ENCODE measurements at regions not wholly inside any gene's neighbourhood (a gene's known extent, or its start where the extent isn't known, plus 50 kb on each side); places are given as distances from the start of the nearest gene placed in this dataset.
"Not testable (repeated sequence)": the region's sequence is repeated elsewhere in the genome, so short reads cannot be mapped to it uniquely, and the experiment has no call there.

GRCh38 chr9:7507026-7507425 is 292.6 kb downstream of the DMAC1 start:
- Mint-ChIP-seq H3K36me3 (ENCODE audit: low read depth) (no peaks in the 10 kb centered on the region), H3K9me3 (ENCODE audit: low read depth) (no peaks in the 10 kb centered on the region), H3K27ac (no peak overlapping the region), H3K4me3 (no peak overlapping the region), H3K4me1 (no peaks in the 10 kb centered on the region), H3K27me3 (peaks cover 10% of the 10 kb centered on the region)
- POLR2A ChIA-PET = no interaction called here
- CTCF ChIA-PET = interaction anchor here (0.5 kb wide), 1 partner anchor 60 kb away, joined by 3 read pairs; no protein-coding TSS in a partner anchor
- intact Hi-C loops (cut with DNase I, micrococcal nuclease) = no loop called here
- ATAC-seq (no peak), DNase-seq (no peak)

DNA sequence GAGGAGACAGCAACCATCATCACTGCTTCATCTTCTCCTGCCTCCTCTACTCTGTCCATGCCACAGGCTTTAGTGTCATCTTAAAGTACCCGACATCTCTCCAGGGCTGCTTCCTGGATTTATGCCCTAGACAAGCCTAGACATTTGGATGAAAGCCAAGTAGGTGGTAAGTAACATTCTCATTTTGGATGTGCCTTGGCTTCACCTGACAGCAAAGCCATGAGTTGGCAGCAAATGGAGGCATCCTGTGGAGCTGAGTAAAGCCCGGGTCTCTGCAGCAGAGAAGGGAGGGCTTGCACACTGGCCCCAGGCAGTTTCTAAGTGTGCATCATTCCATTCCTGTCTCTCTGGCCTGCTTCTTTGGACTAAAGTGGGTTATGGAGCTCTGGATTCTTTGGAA is 299.1 kb downstream of the DMAC1 start:
- Mint-ChIP-seq H3K4me1 (no peaks in the 10 kb centered on the region), H3K27me3 (peaks cover 9% of the 10 kb centered on the region), H3K36me3 (ENCODE audit: low read depth) (no peaks in the 10 kb centered on the region)

GRCh38 chr9:7491641-7492040 is 307.9 kb downstream of the DMAC1 start:
- Mint-ChIP-seq H3K4me1 (no peaks in the 10 kb centered on the region), H3K9me3 (ENCODE audit: low read depth) (no peaks in the 10 kb centered on the region), H3K4me3 (no peak overlapping the region), H3K27ac (no peak overlapping the region), H3K36me3 (ENCODE audit: low read depth) (no peaks in the 10 kb centered on the region), H3K27me3 (peaks cover 2% of the 10 kb centered on the region)
- intact Hi-C loops (cut with DNase I, micrococcal nuclease) = no loop called here
- CTCF ChIA-PET = no interaction called here
- POLR2A ChIA-PET = no interaction called here
- ATAC-seq = no peak
- no peak for DNase-seq

More for the DNA sequence above, 299.1 kb downstream of the DMAC1 start:
- Mint-ChIP-seq H3K27ac (no peak overlapping the region), H3K4me3 (no peak overlapping the region), H3K9me3 (ENCODE audit: low read depth) (no peaks in the 10 kb centered on the region)
- ChIA-PET CTCF (interaction anchor here (0.8 kb wide), 1 partner anchor 1298 kb away, joined by 3 read pairs; no protein-coding TSS in a partner anchor), POLR2A (no interaction called here)
- DNase-seq = no peak
- intact Hi-C loops (cut with DNase I, micrococcal nuclease) = no loop called here
- ATAC-seq = no peak

- Mint-ChIP-seq H3K27me3 (no peaks in the 10 kb centered on the region), H3K4me1 (no peaks in the 10 kb centered on the region), H3K36me3 (ENCODE audit: low read depth) (no peaks in the 10 kb centered on the region), H3K9me3 (ENCODE audit: low read depth) (no peaks in the 10 kb centered on the region), H3K4me3 (no peak overlapping the region), H3K27ac (no peak overlapping the region)
- POLR2A ChIA-PET = no interaction called here
- CTCF ChIA-PET = no interaction called here
- intact Hi-C loops (cut with DNase I, micrococcal nuclease) = no loop called here
- DNase-seq (no peak), ATAC-seq (no peak)
These were observed 309.1 kb downstream of the DMAC1 start for GRCh38 chr9:7490317-7491108.

DNA sequence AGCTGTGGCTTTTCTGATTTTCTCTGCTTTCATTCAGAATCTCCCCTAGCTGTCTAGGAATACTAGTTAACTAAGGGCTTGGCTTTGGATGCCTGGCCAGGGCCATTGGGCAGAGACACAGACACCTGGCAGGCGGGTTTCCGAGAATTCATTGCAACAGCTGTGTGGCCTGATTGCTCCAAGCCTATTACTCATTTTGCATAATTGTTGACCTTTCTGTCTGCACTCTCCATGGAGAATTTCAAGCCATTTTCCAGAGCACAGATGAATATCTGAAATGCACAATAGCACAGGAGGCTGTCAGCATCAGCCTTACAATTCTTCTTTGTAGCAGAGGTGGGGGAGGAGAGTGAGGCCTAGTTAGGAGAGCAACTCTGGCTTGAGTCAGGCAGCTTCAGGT is 310.5 kb downstream of the DMAC1 start:
- ATAC-seq = no peak
- intact Hi-C loops (cut with DNase I, micrococcal nuclease) = no loop called here
- ChIA-PET CTCF (interaction anchor here (0.9 kb wide), 1 partner anchor 45 kb away, joined by 3 read pairs; no protein-coding TSS in a partner anchor), POLR2A (no interaction called here)
- Mint-ChIP-seq H3K27me3 (no peaks in the 10 kb centered on the region), H3K4me1 (no peaks in the 10 kb centered on the region), H3K9me3 (ENCODE audit: low read depth) (no peaks in the 10 kb centered on the region), H3K36me3 (ENCODE audit: low read depth) (no peaks in the 10 kb centered on the region), H3K4me3 (no peak overlapping the region), H3K27ac (no peak overlapping the region)
- no peak for DNase-seq

- H3K9me3 Mint-ChIP-seq (ENCODE audit: low read depth); H3K4me3 Mint-ChIP-seq; CTCF ChIA-PET; H3K4me1 Mint-ChIP-seq; ATAC-seq; H3K27ac Mint-ChIP-seq; H3K27me3 Mint-ChIP-seq; H3K36me3 Mint-ChIP-seq (ENCODE audit: low read depth); intact Hi-C loops (cut with DNase I, micrococcal nuclease); DNase-seq; POLR2A ChIA-PET: not testable (repeated sequence)
These were observed 315.6 kb downstream of the DMAC1 start for GRCh38 chr9:7484014-7484413.

GRCh38 chr9:7481570-7481969 is 318.0 kb downstream of the DMAC1 start:
- ATAC-seq (no peak), DNase-seq (no peak)
- H3K9me3 Mint-ChIP-seq (ENCODE audit: low read depth) = no peaks in the 10 kb centered on the region
- no peak overlapping the region for H3K27ac Mint-ChIP-seq
- ChIA-PET POLR2A (no interaction called here), CTCF (interaction anchor here (0.9 kb wide), 1 partner anchor 11 kb away, joined by 4 read pairs; no protein-coding TSS in a partner anchor)
- peaks cover 3% of the 10 kb centered on the region for H3K27me3 Mint-ChIP-seq
- intact Hi-C loops (cut with DNase I, micrococcal nuclease) = no loop called here
- H3K4me3 Mint-ChIP-seq = no peak overlapping the region
- H3K36me3 Mint-ChIP-seq (ENCODE audit: low read depth) = no peaks in the 10 kb centered on the region
- H3K4me1 Mint-ChIP-seq = no peaks in the 10 kb centered on the region

DNA sequence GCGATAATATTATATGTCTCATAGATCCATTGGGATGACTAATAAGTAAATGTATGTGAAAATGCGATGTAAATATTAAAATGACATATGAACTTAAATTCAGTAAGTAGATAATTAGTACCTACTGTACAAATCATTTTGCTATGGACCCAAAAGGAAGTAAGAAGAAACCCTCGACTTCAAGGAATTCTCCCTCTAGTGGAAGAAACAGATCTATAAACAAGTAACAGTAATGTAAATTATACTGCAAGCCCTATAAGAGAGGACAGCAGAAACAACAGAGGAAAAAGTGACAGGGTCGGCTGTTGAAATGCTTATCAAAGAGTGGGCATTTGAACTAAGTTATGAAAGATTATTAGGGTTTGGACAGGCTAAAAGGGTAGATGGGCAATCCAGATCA is 320.3 kb downstream of the DMAC1 start:
- no peak for ATAC-seq
- H3K36me3 Mint-ChIP-seq (ENCODE audit: low read depth) = no peaks in the 10 kb centered on the region
- peaks cover 3% of the 10 kb centered on the region for H3K27me3 Mint-ChIP-seq
- H3K4me1 Mint-ChIP-seq = no peaks in the 10 kb centered on the region
- no peaks in the 10 kb centered on the region for H3K9me3 Mint-ChIP-seq (ENCODE audit: low read depth)
- ChIA-PET CTCF (no interaction called here), POLR2A (no interaction called here)
- no peak overlapping the region for H3K4me3 Mint-ChIP-seq
- DNase-seq = no peak
- intact Hi-C loops (cut with DNase I, micrococcal nuclease) = no loop called here
- H3K27ac Mint-ChIP-seq = no peak overlapping the region

GRCh38 chr9:7478646-7479045 is 320.9 kb downstream of the DMAC1 start:
- DNase-seq (no peak), ATAC-seq (no peak)
- no peaks in the 10 kb centered on the region for H3K36me3 Mint-ChIP-seq (ENCODE audit: low read depth)
- intact Hi-C loops (cut with DNase I, micrococcal nuclease) = no loop called here
- H3K27ac Mint-ChIP-seq = no peak overlapping the region
- H3K9me3 Mint-ChIP-seq (ENCODE audit: low read depth) = no peaks in the 10 kb centered on the region
- no peaks in the 10 kb centered on the region for H3K4me1 Mint-ChIP-seq
- ChIA-PET POLR2A (no interaction called here), CTCF (no interaction called here)
- no peak overlapping the region for H3K4me3 Mint-ChIP-seq
- peaks cover 3% of the 10 kb centered on the region for H3K27me3 Mint-ChIP-seq

GRCh38 chr9:7467186-7467585 is 332.4 kb downstream of the DMAC1 start:
- ChIA-PET POLR2A (no interaction called here), CTCF (interaction anchor here (1.1 kb wide), 1 partner anchor 9 kb away, joined by 4 read pairs; no protein-coding TSS in a partner anchor)
- ATAC-seq (no peak), DNase-seq (no peak)
- no peaks in the 10 kb centered on the region for H3K4me1 Mint-ChIP-seq
- no peak overlapping the region for H3K27ac Mint-ChIP-seq
- H3K27me3 Mint-ChIP-seq = peaks cover 19% of the 10 kb centered on the region
- H3K36me3 Mint-ChIP-seq (ENCODE audit: low read depth) = no peaks in the 10 kb centered on the region
- H3K9me3 Mint-ChIP-seq (ENCODE audit: low read depth) = no peaks in the 10 kb centered on the region
- intact Hi-C loops (cut with DNase I, micrococcal nuclease) = no loop called here
- H3K4me3 Mint-ChIP-seq = no peak overlapping the region

- H3K4me1 Mint-ChIP-seq = no peaks in the 10 kb centered on the region
- no peaks in the 10 kb centered on the region for H3K9me3 Mint-ChIP-seq (ENCODE audit: low read depth)
- intact Hi-C loops (cut with DNase I, micrococcal nuclease) = no loop called here
- H3K27ac Mint-ChIP-seq = no peak overlapping the region
- ChIA-PET POLR2A (no interaction called here), CTCF (no interaction called here)
- no peak for DNase-seq
- H3K27me3 Mint-ChIP-seq = peaks cover 18% of the 10 kb centered on the region
- no peaks in the 10 kb centered on the region for H3K36me3 Mint-ChIP-seq (ENCODE audit: low read depth)
- no peak for ATAC-seq
- no peak overlapping the region for H3K4me3 Mint-ChIP-seq
These were observed 337.8 kb downstream of the DMAC1 start for GRCh38 chr9:7461791-7462190.

DNA sequence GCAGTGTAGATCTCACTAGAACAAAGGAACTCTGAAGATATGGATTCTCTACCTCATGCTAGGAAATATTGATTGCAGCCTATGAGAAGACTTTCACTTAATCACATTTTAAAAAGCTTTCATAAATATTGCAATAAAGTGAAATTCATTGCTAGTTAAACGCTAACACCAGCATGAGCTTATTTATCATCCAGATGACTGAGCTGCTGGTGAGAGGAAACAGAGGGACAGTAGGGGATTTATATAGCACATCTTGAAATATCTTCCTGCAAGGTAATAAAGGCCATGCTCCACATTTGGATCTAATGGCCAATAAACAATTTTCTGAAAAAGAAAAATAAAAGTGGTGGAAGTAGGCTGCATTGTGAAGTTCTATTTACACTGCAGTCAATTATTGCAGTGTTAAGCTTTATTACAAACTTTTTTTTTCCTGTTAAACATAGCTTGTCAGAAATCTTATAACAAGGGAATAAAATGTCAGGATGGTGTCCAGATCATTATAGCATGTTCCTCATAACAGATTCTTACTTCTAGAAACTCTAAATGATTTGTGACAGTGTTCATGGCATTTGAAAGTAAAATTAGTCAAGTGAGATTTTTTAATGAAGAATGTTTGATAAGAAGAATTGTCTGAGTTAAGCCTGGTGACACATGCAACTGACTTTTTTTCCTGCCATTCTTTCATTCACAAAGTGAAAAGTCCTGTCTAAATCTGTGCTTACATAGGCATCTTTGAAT is 342.6 kb downstream of the DMAC1 start:
- intact Hi-C loops (cut with DNase I, micrococcal nuclease) = no loop called here
- H3K36me3 Mint-ChIP-seq (ENCODE audit: low read depth) = no peaks in the 10 kb centered on the region
- CTCF ChIA-PET = no interaction called here
- POLR2A ChIA-PET = no interaction called here
- DNase-seq = no peak
- peaks cover 13% of the 10 kb centered on the region for H3K27me3 Mint-ChIP-seq
- H3K9me3 Mint-ChIP-seq (ENCODE audit: low read depth) = no peaks in the 10 kb centered on the region
- H3K27ac Mint-ChIP-seq = no peak overlapping the region
- H3K4me1 Mint-ChIP-seq = no peaks in the 10 kb centered on the region
- no peak for ATAC-seq
- no peak overlapping the region for H3K4me3 Mint-ChIP-seq
